Lower lobe of right lung (tissue), 2 donors: ENCODE measurements at regions not wholly inside any gene's neighbourhood (a gene's known extent, or its start where the extent isn't known, plus 50 kb on each side); places are given as distances from the start of the nearest gene placed in this dataset.

Experiments
- ATAC-seq, 2 donors: fragments of 200-7000 bp; cut with Tn5 transposase; one replicate each; pipeline ENCODE4 v1.9.1; 2020 to 2022; ENCODE audit warnings: mild to moderate bottlenecking in 2 of 2, moderate library complexity in 2 of 2
- DNase-seq: peaks from one replicate; pipeline ENCODE4 v3.0.0-alpha.2; 2020
- H3K27ac ChIP-seq: fragments of 200-600 bp; one replicate; pipeline ENCODE4 v1.8.0; 2022
- H3K27me3 ChIP-seq: fragments of 200-600 bp; one replicate; pipeline ENCODE4 v1.8.0; 2022; ENCODE audit warnings: low read depth
- H3K36me3 ChIP-seq: fragments of 200-600 bp; one replicate; pipeline ENCODE4 v1.8.0; 2022; ENCODE audit warnings: mild to moderate bottlenecking
- H3K4me1 ChIP-seq: fragments of 200-600 bp; one replicate; pipeline ENCODE4 v1.8.0; 2022
- H3K4me3 ChIP-seq: fragments of 200-600 bp; one replicate; pipeline ENCODE4 v1.8.0; 2022; ENCODE audit warnings: mild to moderate bottlenecking
- H3K9me3 ChIP-seq: fragments of 200-600 bp; one replicate; pipeline ENCODE4 v1.8.0; 2022
- intact Hi-C: fragments of 100-400 bp; cut with DNase I; formaldehyde crosslinking; loops from one replicate; pipeline ENCODE4 v1.11.0; 2022
- TF ChIP-seq, protein P1 (sequence below): fragments of 200-600 bp; IDR thresholded peaks from one replicate; pipeline ENCODE4 v1.8.0; 2022; ENCODE audit warnings: antibody characterized with exemption, mild to moderate bottlenecking
- donor health status: DM: no; HTN: yes; CAD: no; lungs with severe emphysema.

DNA sequence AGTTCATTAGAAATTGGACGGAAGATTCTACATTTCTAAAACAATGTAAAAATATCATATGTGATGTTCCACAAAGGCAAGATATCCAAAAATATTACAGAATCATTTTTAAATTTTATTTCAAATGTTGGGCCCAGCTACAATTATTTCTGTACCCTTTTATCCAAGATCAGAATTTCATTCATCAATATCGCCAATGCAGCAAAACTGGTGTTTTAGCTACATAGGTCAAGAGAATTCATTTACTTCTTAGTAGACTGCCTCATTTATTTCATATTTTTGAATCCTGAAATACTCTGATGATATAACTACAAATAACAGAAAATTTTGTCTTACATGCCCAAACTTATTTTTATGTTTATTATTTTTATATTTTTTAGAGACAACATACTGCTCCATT is 143.1 kb downstream of the CMPK2 start:
- intact Hi-C loops = no loop called here
- Histone ChIP-seq H3K9me3 (no peaks in the 10 kb centered on the region), H3K36me3 (no peaks in the 10 kb centered on the region), H3K27ac (no peak overlapping the region), H3K4me1 (no peaks in the 10 kb centered on the region), H3K27me3 (no peaks in the 10 kb centered on the region), H3K4me3 (no peak overlapping the region)
- no peak for ATAC-seq
- DNase-seq = no peak
- TF ChIP-seq, protein P1, sequence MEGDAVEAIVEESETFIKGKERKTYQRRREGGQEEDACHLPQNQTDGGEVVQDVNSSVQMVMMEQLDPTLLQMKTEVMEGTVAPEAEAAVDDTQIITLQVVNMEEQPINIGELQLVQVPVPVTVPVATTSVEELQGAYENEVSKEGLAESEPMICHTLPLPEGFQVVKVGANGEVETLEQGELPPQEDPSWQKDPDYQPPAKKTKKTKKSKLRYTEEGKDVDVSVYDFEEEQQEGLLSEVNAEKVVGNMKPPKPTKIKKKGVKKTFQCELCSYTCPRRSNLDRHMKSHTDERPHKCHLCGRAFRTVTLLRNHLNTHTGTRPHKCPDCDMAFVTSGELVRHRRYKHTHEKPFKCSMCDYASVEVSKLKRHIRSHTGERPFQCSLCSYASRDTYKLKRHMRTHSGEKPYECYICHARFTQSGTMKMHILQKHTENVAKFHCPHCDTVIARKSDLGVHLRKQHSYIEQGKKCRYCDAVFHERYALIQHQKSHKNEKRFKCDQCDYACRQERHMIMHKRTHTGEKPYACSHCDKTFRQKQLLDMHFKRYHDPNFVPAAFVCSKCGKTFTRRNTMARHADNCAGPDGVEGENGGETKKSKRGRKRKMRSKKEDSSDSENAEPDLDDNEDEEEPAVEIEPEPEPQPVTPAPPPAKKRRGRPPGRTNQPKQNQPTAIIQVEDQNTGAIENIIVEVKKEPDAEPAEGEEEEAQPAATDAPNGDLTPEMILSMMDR = no peak

DNA sequence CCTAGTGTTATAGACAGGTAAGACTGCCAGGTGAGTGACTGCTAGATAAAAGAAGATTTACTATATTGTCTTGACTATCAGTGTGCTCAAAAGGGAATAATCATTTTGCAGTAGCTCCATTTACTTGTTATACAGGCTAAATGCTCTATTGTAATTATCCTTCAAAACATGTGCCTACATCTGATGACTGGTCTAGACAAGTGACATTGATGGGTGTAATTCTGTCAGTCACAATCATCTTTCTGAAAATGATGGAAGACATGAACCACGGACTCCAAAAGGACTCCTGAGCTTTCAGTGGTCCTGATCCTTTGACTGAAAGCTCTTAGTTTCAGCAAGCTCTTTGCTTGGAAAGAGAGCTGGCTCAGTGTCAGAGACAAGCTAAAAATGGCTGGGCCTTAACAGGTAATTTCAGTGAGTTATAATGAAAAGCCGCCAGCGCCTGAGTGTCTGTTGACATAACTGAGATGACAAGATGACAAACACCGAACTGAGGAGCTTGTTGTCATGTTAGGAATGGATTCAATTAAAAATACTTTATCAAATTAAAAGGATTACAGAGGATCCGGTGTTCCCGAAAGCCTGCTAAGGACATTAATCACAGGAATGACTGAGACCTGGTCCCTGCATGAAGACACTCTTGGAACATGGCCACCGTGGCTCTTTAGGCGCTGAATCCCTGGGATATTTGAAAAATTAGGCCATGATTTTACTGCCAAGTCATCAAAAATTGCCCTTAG is 141.7 kb downstream of the CMPK2 start:
- H3K27me3 ChIP-seq = no peaks in the 10 kb centered on the region
- no peaks in the 10 kb centered on the region for H3K36me3 ChIP-seq
- H3K27ac ChIP-seq = no peak overlapping the region
- DNase-seq = no peak
- H3K9me3 ChIP-seq = no peaks in the 10 kb centered on the region
- peak in 1 of 2 donors; percentile 57 for ATAC-seq
- no peak overlapping the region for H3K4me3 ChIP-seq
- intact Hi-C loops = no loop called here
- no peaks in the 10 kb centered on the region for H3K4me1 ChIP-seq
- TF ChIP-seq, protein P1 = no peak

DNA sequence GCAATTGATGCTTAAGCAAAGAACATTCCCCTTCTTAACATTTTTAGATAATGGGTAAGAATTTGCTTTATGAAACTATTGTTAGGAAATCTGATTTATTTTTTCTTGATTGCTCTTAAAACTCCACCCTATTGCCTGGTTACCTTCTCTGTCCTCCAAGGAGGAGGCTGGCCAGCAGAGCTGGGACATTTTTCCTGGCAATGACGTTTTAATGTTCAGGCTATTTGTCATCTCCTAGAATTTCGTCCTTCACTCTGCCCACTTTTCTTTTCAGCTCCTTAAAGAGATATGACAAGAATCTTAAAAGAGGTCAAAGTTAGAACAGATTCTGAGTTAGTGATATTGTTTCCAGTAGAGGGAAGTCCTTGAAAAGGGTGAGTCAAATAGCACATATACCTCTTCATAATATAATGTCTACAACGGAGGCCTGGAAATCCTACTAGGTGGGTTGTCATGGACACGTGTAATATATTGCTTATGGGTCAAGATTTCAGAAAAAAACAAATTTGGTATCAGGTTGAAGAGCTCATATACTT is 141.0 kb downstream of the CMPK2 start:
- TF ChIP-seq, protein P1 = no peak

DNA sequence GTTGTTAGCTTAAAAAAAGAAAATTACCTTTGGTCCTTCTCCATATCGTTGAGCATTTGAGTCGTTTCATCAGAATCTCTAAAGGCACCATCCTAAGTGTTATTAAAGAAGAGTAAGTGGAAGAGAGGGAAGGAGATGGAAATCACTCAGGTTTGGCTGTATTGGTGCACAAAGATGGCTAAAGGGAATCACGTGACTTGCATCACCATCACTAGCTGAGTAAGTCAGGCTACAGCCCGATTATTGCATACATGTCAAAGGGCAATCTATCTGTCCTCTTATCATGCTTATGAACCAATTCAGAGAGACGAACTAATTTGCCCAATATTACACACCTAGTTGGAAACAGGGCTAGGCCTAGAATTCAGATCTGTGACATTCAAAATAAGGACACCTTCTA is 137.6 kb downstream of the CMPK2 start:
- ATAC-seq (no peak), DNase-seq (no peak)
- no peak overlapping the region for H3K4me3 ChIP-seq
- H3K4me1 ChIP-seq = no peaks in the 10 kb centered on the region
- intact Hi-C loops = no loop called here
- H3K9me3 ChIP-seq = no peaks in the 10 kb centered on the region
- H3K27ac ChIP-seq = no peak overlapping the region
- no peaks in the 10 kb centered on the region for H3K27me3 ChIP-seq
- TF ChIP-seq, protein P1 = no peak
- H3K36me3 ChIP-seq = no peaks in the 10 kb centered on the region

More for the DNA sequence above, 141.0 kb downstream of the CMPK2 start:
- H3K9me3 ChIP-seq = no peaks in the 10 kb centered on the region
- H3K36me3 ChIP-seq = no peaks in the 10 kb centered on the region
- ATAC-seq (peak; percentile 30 to 83), DNase-seq (no peak)
- H3K27me3 ChIP-seq = no peaks in the 10 kb centered on the region
- intact Hi-C loops = no loop called here
- no peak overlapping the region for H3K27ac ChIP-seq
- no peak overlapping the region for H3K4me3 ChIP-seq
- H3K4me1 ChIP-seq = no peaks in the 10 kb centered on the region

DNA sequence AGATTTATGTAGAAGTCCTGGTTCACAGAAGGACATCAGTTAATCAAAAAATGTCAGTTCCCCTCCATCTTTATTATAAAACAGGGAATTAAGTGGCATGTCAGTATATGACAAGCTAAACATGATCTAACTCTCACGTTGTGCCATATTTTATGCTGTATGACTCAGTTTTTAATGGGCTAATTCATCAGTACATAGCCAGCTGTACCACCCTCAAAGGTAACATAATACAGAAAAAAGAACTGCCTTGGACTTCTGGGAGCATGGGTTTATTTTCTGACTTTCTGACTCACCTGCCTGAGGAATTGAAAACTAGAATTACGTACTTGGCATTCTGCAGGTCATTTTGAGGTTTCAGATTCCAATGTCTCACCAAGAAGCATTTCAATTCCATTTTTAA is 135.7 kb downstream of the CMPK2 start:
- intact Hi-C loops = no loop called here
- Histone ChIP-seq H3K36me3 (no peaks in the 10 kb centered on the region), H3K27me3 (no peaks in the 10 kb centered on the region), H3K9me3 (no peaks in the 10 kb centered on the region), H3K27ac (no peak overlapping the region), H3K4me3 (no peak overlapping the region), H3K4me1 (no peaks in the 10 kb centered on the region)
- no peak for DNase-seq
- no peak for ATAC-seq
- TF ChIP-seq, protein P1 = no peak
